ENCODE measurements at regions not wholly inside any gene's neighbourhood (a gene's known extent, or its start where the extent isn't known, plus 50 kb on each side); places are given as distances from the start of the nearest gene placed in this dataset.
A peak's percentile ranks its signal among the peaks of the same experiment; 100 is the strongest.

DNA sequence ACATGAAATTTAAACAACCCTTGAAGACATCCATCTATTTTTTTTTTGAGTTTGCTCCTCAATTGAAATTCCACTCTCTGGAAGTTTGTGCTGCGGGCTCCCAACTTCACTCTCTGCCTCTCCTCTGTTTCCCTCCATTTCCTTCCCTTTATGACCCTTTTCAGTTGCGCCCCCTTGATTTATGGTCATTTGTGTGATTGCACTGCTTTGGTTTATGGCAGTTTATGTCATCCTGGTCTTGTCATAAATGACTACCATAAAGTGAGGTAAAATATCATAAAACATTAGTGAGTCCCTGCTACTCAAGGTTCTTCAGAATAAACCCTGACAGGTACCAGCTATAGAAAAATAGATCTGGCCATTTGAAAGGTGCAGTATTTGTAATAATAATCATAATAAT is 348.3 kb upstream of the ZFP64 start:
- TF ChIP-seq CTCF (conservative IDR thresholded peaks at IDR 0.05) (peak; percentile 40; the same call in 1 of the 2 replicates), EZH2 (IDR thresholded peaks at IDR 0.05; ENCODE audit: low read depth) (no peak)

Measured in PC-9 (cell line).